Endothelial cell of umbilical vein (primary cell): ENCODE measurements at regions not wholly inside any gene's neighbourhood (a gene's known extent, or its start where the extent isn't known, plus 50 kb on each side); places are given as distances from the start of the nearest gene placed in this dataset.
"Not testable (repeated sequence)": the region's sequence is repeated elsewhere in the genome, so short reads cannot be mapped to it uniquely, and the experiment has no call there.

Experiments used
- BruUV-seq: library from RNA; stranded (reverse); fragments of 400-500 nt; replicated peaks from 2 replicates; lab custom pipeline; 2021; lab: Mats Ljungman, UMichigan
- CTCF ChIA-PET: fragments of 300-600, 350-600 bp; sonication (Branson Sonifier 250); formaldehyde crosslinking; loops from one replicate; lab custom pipeline; 2021; ENCODE audit warnings: antibody characterized with exemption, inconsistent platforms; lab: Charles Lee
- POLR2A ChIA-PET: fragments of 300-600, 350-600 bp; sonication (Branson Sonifier 250); formaldehyde crosslinking; loops from one replicate; lab custom pipeline; 2021; ENCODE audit warnings: antibody characterized with exemption, inconsistent platforms; lab: Charles Lee
- DNase-seq: peaks from one replicate; pipeline ENCODE4 v3.0.0-alpha.2; 2011; ENCODE audit warnings: low read depth, low spot score
- FAIRE-seq: peaks from 2 replicates; lab custom pipeline; 2011; peaks lifted over from hg19 to GRCh38; lab: Jason Lieb, UNC
- H2AFZ ChIP-seq: 2 replicates; pipeline ENCODE4 v1.6.0; 2012; ENCODE audit warnings: low read depth, low read length, control low read depth, inconsistent platforms
- H3K27ac ChIP-seq: 2 replicates; pipeline ENCODE4 v1.5.1; 2011; ENCODE audit warnings: low read depth, mild to moderate bottlenecking, control low read depth, low read length, moderate library complexity; ENCODE audit not compliant: insufficient read depth
- H3K27me3 ChIP-seq, 2 experiments: 2 replicates each; pipeline versions ENCODE4 v1.6.0 to v1.6.1; 2011; ENCODE audit warnings: low read length in 2 of 2, mixed read lengths in 1 of 2; ENCODE audit not compliant: control insufficient read depth in 2 of 2, insufficient read depth in 2 of 2
- H3K36me3 ChIP-seq, 2 experiments: 2 replicates in 1 of 2; 3 replicates in 1 of 2; pipeline ENCODE4 v1.5.1; 2011; ENCODE audit warnings: low read length in 2 of 2, mild to moderate bottlenecking in 1 of 2, moderate library complexity in 1 of 2; ENCODE audit not compliant: control insufficient read depth in 2 of 2, insufficient read depth in 2 of 2; ENCODE audit errors: extremely low read depth in 1 of 2
- H3K4me1 ChIP-seq: 3 replicates; pipeline ENCODE4 v1.5.1; 2011; ENCODE audit warnings: mild to moderate bottlenecking, low read length; ENCODE audit not compliant: control insufficient read depth, insufficient read depth; ENCODE audit errors: extremely low read depth
- H3K4me2 ChIP-seq: 2 replicates; pipeline ENCODE4 v1.6.1; 2011; ENCODE audit warnings: low read length, control low read depth, mixed read lengths; ENCODE audit not compliant: insufficient read depth
- H3K4me3 ChIP-seq, 3 experiments: fragments of 200-600 bp in 1 of 3; sonication (generic), shearing (Covaris generic) in 1 of 3; replicated peaks in 1 of 3; 2 replicates each; pipeline ENCODE4 v1.5.1; 2011 to 2016; ENCODE audit warnings: control low read depth in 3 of 3, low read length in 3 of 3, mild to moderate bottlenecking in 2 of 3, inconsistent platforms in 1 of 3, low read depth in 1 of 3, moderate library complexity in 1 of 3; ENCODE audit not compliant: insufficient read depth in 1 of 3
- H3K79me2 ChIP-seq: 2 replicates; pipeline ENCODE4 v1.6.0; 2012; ENCODE audit warnings: low read length, inconsistent platforms; ENCODE audit not compliant: control insufficient read depth, insufficient read depth
- H3K9ac ChIP-seq: replicated peaks from 2 replicates; pipeline ENCODE3; 2011; ENCODE audit warnings: low read length, control low read depth; ENCODE audit not compliant: insufficient read depth; ENCODE audit errors: extremely low read depth
- H3K9me1 ChIP-seq: replicated peaks from 3 replicates; pipeline ENCODE4 v1.6.0; 2011; ENCODE audit warnings: mild to moderate bottlenecking, low read length; ENCODE audit not compliant: control insufficient read depth, insufficient read depth; ENCODE audit errors: extremely low read depth
- H3K9me3 ChIP-seq: replicated peaks from 2 replicates; pipeline ENCODE4 v1.5.1; 2012; ENCODE audit warnings: low read length, inconsistent platforms; ENCODE audit not compliant: control insufficient read depth, insufficient read depth
- H4K20me1 ChIP-seq: replicated peaks from 2 replicates; pipeline ENCODE3; 2011; ENCODE audit warnings: mild to moderate bottlenecking, low read length; ENCODE audit not compliant: control insufficient read depth, insufficient read depth; ENCODE audit errors: extremely low read depth
- dilution Hi-C: fragments of 300-500 bp; cut with MboI; formaldehyde crosslinking; loops from one replicate; pipeline ENCODE4 v1.15.0; 2019; ENCODE audit warnings: low sequenced_read_pairs; ENCODE audit not compliant: extremely low pct_ligation_motif_present
- intact Hi-C: fragments of 100-400 bp; cut with micrococcal nuclease; formaldehyde crosslinking; loops from one replicate; pipeline ENCODE4 v1.10.0; 2022

GRCh38 chr7:75261660-75262059 is 133.8 kb upstream of the TRIM73 start:
- H3K4me2 ChIP-seq, FAIRE-seq, DNase-seq, H3K79me2 ChIP-seq, H3K9me3 ChIP-seq, H3K4me1 ChIP-seq, H3K27ac ChIP-seq, H3K9ac ChIP-seq, H3K4me3 ChIP-seq, H4K20me1 ChIP-seq, POLR2A ChIA-PET, intact Hi-C loops, H3K9me1 ChIP-seq, dilution Hi-C loops, BruUV-seq, H2AFZ ChIP-seq, H3K36me3 ChIP-seq, CTCF ChIA-PET, H3K27me3 ChIP-seq: not testable (repeated sequence)

- H3K4me1 ChIP-seq, H2AFZ ChIP-seq, dilution Hi-C loops, H3K4me2 ChIP-seq, FAIRE-seq, H3K79me2 ChIP-seq, H3K27me3 ChIP-seq, H3K9me3 ChIP-seq, H3K4me3 ChIP-seq, H3K9me1 ChIP-seq, H3K36me3 ChIP-seq, DNase-seq, H3K27ac ChIP-seq, intact Hi-C loops, BruUV-seq, CTCF ChIA-PET, H3K9ac ChIP-seq, POLR2A ChIA-PET, H4K20me1 ChIP-seq: not testable (repeated sequence)
Observed at GRCh38 chr7:75268158-75268557, 127.3 kb upstream of the TRIM73 start.

GRCh38 chr7:75269159-75269558 is 126.3 kb upstream of the TRIM73 start:
- H2AFZ ChIP-seq, H3K9ac ChIP-seq, H3K36me3 ChIP-seq, FAIRE-seq, H4K20me1 ChIP-seq, BruUV-seq, DNase-seq, dilution Hi-C loops, H3K27me3 ChIP-seq, H3K4me3 ChIP-seq, H3K9me1 ChIP-seq, H3K4me2 ChIP-seq, intact Hi-C loops, H3K9me3 ChIP-seq, H3K79me2 ChIP-seq, CTCF ChIA-PET, H3K4me1 ChIP-seq, POLR2A ChIA-PET, H3K27ac ChIP-seq: not testable (repeated sequence)

GRCh38 chr7:75274114-75274513 is 121.3 kb upstream of the TRIM73 start:
- H2AFZ ChIP-seq, H3K79me2 ChIP-seq, H4K20me1 ChIP-seq, dilution Hi-C loops, CTCF ChIA-PET, BruUV-seq, H3K27ac ChIP-seq, FAIRE-seq, H3K9me1 ChIP-seq, POLR2A ChIA-PET, H3K9me3 ChIP-seq, H3K4me1 ChIP-seq, H3K4me2 ChIP-seq, intact Hi-C loops, H3K27me3 ChIP-seq, H3K9ac ChIP-seq, DNase-seq, H3K36me3 ChIP-seq, H3K4me3 ChIP-seq: not testable (repeated sequence)
